RWPE1 (cell line): ENCODE measurements at regions not wholly inside any gene's neighbourhood (a gene's known extent, or its start where the extent isn't known, plus 50 kb on each side); places are given as distances from the start of the nearest gene placed in this dataset.

Experiments
- CTCF ChIA-PET: fragments of 350-600 bp; sonication (Branson Sonifier 250); formaldehyde crosslinking; extraction: SDS; loops from one replicate; lab custom pipeline; 2021; lab: Yijun Ruan, JAX
- POLR2A ChIA-PET: fragments of 400-600 bp; formaldehyde crosslinking; extraction: SDS; loops from one replicate; lab custom pipeline; 2020; ENCODE audit warnings: antibody characterized with exemption; ENCODE audit not compliant: low non-redundant PET; lab: Yijun Ruan, JAX
- DNase-seq: peaks from one replicate; pipeline ENCODE4 v3.0.0; 2012; ENCODE audit warnings: low spot score
- H3K27ac ChIP-seq: fragments of 450-650 bp; 2 replicates; pipeline ENCODE4 v1.5.1; 2017
- CTCF ChIP-seq: fragments of 450-650 bp; conservative IDR thresholded peaks from 2 replicates; pipeline ENCODE4 v1.5.1; 2017; ENCODE audit warnings: low read depth, mild to moderate bottlenecking

DNA sequence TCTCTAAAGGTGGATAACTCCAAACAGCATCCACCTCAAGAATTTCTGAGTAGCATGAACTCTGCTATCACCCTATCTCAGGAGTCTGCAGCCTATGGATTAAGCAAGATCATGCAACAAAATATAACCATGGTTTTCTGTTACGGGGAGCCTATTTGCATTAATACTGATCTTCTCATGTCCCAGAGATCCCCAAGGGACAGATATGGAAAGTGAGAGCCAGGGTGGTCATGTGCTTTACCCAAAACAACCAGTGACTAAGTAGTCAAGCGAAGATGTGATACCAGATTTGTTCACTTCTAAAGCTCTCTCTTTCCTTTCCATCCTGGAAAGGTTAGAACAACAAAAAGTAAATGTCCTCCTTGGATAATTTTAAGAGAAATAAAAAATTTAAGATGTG, 125.1 kb downstream of the PRRX1 start:
- no peak for TF ChIP-seq CTCF
- DNase-seq = no peak
- H3K27ac ChIP-seq = no peak overlapping the region
- CTCF ChIA-PET = no interaction called here
- POLR2A ChIA-PET = no interaction called here

DNA sequence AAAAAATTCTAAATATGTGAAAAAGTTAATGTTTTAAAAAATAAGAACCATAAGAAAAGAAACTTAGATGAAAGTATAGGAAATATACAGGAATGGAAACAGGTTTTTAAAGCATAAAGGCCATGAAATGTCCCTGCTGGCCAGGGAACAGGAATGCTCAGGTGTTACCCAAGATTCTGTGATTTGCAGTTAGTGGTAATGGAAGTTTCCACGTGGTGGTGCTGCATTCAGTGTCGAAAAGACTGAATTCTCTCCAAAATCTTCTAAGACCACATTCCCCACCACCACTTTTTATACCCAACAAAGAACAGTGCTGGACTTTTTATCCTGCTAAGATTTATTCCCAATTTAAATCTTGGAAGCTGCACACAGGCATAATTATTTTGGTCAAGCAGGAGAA, 126.2 kb downstream of the PRRX1 start:
- TF ChIP-seq CTCF = no peak
- POLR2A ChIA-PET = no interaction called here
- H3K27ac ChIP-seq = no peak overlapping the region
- CTCF ChIA-PET = no interaction called here
- DNase-seq = no peak

- ChIA-PET POLR2A (no interaction called here), CTCF (no interaction called here)
Observed at GRCh38 chr1:170790651-170791071, 126.7 kb downstream of the PRRX1 start.

DNA sequence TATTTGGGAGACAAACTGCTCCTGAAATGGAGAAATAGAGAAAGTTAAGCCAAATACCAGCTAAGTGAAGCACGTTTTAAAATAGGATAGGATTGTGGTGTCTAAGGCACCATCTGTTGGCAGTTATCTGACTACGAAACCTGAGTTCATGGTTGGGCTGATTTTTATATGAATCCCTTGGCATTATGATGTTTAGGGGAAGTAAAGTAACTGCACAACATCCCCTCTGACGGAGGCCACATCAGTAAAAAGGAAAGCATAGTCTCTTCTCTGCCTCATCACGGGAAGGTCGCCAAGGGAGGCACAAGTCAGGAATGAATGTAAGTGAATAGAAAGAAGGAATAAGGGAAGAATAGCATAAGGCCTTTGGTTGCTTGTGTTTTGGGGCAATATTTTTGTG, 128.0 kb downstream of the PRRX1 start:
- no peak for TF ChIP-seq CTCF
- ChIA-PET POLR2A (no interaction called here), CTCF (no interaction called here)
- no peak for DNase-seq
- H3K27ac ChIP-seq = no peak overlapping the region

More at GRCh38 chr1:170790651-170791071, 126.7 kb downstream of the PRRX1 start:
- no peak overlapping the region for H3K27ac ChIP-seq
- DNase-seq = no peak
- no peak for TF ChIP-seq CTCF

DNA sequence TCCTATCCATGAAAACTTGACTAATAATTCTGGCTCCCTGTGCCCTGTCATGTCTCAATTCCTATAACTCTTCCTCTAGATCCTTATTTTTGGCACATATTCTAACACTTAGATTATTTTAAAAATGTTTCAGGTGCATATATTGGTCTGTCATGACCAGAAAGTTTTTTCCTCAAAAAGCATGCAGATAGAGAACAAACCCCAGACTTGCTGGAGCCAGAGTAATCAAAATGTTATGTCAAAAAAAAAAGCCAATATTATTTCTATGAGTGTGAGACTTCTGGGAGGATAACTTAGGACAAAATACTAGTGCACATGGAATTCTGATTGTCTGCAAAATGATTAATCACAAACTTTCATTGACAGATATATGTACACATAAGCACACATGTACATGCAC, 135.1 kb upstream of the MROH9 start:
- CTCF ChIA-PET = no interaction called here
- POLR2A ChIA-PET = no interaction called here
- DNase-seq = no peak
- TF ChIP-seq CTCF = no peak
- no peak overlapping the region for H3K27ac ChIP-seq

GRCh38 chr1:170800812-170801211, 134.5 kb upstream of the MROH9 start:
- ChIA-PET POLR2A (no interaction called here), CTCF (no interaction called here)
- no peak for TF ChIP-seq CTCF
- DNase-seq = no peak
- H3K27ac ChIP-seq = no peak overlapping the region

DNA sequence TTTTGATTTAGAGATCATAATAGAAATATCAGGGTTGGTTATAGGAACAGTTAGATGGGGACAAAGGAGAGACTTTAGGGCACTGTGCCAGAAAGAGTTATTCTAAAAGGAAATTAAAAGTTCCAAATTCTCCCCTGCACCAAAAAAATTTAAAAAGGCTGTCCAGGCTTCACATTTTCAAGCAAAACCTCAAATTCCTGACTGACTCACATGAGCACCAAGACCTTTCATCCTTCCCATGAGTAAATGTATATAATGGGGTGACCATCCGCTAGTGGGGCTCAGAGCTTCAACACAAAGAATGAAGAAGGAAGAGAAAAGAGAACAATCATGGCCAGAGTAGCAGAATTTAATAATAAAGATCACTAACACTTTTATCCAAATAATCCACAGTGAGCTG, 131.6 kb upstream of the MROH9 start:
- CTCF ChIA-PET = no interaction called here
- H3K27ac ChIP-seq = no peak overlapping the region
- TF ChIP-seq CTCF = no peak
- DNase-seq = no peak
- POLR2A ChIA-PET = no interaction called here
